HG02759 (cell line): ENCODE measurements at regions not wholly inside any gene's neighbourhood (a gene's known extent, or its start where the extent isn't known, plus 50 kb on each side); places are given as distances from the start of the nearest gene placed in this dataset.

ENCODE experiments used
- ATAC-seq: cut with Tn5 transposase; IDR thresholded peaks from one replicate; pipeline ENCODE4 v1.9.1; 2021; ENCODE audit warnings: mild to moderate bottlenecking, moderate library complexity; ENCODE audit not compliant: unreplicated experiment

GRCh38 chr4:180058691-180059215 is 2184.4 kb upstream of the TENM3 start:
- ATAC-seq, result peak; percentile 32

DNA sequence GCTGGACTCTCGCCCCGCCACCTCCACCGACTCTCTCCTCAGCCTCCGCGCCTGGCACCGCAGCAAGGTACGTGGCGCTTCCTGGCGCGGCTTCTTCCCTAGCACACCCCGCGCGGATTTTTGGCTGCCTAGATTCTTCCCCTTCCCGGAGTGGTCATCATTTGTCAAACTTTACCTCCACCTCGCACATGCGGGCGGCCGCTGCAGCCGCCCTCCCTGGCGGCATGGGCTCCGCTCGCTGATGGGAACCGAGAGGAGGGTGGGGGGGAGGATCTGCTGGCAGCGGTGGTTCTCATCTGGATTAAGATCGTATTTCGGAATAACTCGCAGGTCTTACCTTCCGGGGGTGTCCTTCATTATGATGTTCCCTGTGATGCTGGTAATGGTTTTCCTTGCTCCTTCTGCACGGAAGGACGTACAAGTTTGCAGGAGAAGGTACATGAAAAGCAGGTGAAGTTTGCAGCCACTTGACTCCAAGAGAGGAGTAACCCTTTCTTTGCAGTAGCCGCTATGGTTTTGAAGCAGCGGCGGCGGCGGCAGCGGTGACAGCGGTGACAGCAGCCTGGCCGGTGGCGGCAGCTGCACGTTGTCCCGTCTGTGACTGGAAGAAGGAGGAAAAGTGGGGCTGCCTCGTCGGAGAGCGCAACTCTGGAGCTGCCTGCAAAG is 2183.9 kb upstream of the TENM3 start:
- ATAC-seq, result peak; percentile 18

DNA sequence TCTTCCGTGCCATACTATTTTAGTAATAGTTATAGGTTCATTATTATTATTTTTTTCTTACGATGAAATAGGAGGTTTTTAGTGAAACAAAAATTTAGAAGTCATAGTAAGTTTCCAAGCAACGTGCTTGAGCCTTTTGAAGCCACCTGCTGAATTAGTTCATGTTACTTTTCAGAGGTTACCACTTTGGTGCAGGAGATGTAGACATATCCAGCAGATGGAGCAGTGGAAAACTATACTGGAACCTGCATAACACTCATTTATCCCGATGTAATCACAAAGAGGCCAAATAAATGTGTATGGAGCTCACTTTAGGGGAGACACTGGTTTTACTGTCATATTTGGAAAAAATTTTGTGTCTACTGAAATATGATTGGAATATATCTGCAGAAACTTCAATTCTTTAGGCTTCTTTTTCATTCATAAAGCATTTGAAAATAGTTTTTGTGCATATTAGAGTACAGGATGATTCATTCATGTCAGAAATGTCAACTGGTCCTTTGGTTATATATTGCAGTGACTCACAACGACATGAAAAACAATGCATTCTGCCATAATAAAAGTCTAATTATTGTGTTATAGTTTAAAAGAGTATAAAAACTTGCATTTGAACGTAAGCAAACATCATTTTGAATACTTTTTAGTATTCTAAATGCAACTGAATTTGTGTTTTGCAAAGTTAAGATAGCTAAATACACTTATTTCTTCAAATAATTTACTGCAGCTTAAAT is 2182.9 kb upstream of the TENM3 start:
- ATAC-seq, result no peak

- ATAC-seq, result no peak
Measured at GRCh38 chr4:180081072-180081471, 2162.1 kb upstream of the TENM3 start.

DNA sequence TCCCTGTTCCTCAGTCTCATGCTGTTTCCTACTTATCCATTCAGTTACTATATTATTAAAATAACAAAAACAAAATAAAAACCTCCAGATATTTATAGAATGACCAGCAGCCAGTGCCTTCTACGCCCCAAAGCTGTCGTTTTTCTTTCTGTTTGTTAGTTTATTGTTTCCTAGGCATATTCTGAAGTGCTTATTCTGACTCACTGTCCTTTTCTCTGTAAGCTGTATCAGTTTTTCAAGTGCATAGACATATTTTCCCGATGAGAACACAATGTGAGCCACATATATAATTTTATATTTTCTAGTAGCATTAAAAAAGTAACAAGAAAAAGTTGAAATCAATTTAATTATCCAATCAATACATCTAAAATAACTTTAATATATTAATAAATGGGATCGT is 2158.6 kb upstream of the TENM3 start:
- ATAC-seq, result no peak

DNA sequence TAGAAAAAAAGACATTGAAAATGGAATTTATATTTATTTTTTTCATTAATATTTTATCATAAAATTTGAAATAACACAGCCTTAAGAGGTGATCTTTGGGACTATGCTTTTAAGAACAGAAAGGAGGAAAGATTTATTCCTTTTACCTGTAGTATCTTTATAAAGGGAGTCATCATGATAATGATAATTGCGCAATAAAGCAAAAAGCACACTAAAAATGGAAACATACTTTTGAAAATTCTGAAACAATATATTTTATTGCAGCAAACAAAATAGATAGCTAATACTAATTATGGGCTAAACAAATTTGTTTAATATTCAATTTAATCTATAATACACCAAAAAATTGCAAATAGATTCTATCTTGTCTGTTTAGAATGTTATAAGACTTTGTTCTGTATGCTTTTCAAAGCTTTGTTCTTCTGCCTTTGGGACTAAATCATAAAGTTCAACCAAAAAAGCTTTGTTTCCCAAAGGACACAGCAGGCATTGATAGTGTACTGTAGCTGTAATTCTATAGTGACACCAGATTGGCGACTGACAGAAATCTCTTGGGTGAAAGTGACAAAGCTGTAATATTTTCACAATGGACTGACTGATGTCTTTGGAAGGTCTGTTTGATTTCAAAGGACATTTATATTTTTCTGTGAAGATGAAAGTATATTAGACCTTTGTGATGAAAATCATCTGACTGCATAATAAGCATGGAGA is 2156.6 kb upstream of the TENM3 start:
- ATAC-seq, result no peak

DNA sequence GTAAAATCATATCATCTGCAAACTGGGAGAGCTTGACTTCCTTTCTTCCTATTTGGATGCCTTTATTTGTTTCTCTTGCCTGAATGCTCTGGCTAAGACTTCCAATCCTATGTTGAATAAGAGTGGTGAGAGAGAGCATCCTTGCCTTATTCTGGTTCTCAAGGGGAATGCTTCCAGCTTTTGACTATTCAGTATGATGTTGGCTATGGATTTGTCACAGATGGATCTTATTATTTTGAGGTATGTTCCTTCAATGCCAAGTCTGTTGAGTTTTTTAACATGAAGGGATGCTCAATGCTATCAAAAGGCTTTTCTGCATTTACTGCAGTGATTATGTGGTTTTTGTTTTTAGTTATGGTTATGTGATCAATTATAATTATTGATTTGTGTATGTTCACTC is 2144.6 kb upstream of the TENM3 start:
- no peak for ATAC-seq

GRCh38 chr4:180099957-180100356 is 2143.2 kb upstream of the TENM3 start:
- no peak for ATAC-seq

DNA sequence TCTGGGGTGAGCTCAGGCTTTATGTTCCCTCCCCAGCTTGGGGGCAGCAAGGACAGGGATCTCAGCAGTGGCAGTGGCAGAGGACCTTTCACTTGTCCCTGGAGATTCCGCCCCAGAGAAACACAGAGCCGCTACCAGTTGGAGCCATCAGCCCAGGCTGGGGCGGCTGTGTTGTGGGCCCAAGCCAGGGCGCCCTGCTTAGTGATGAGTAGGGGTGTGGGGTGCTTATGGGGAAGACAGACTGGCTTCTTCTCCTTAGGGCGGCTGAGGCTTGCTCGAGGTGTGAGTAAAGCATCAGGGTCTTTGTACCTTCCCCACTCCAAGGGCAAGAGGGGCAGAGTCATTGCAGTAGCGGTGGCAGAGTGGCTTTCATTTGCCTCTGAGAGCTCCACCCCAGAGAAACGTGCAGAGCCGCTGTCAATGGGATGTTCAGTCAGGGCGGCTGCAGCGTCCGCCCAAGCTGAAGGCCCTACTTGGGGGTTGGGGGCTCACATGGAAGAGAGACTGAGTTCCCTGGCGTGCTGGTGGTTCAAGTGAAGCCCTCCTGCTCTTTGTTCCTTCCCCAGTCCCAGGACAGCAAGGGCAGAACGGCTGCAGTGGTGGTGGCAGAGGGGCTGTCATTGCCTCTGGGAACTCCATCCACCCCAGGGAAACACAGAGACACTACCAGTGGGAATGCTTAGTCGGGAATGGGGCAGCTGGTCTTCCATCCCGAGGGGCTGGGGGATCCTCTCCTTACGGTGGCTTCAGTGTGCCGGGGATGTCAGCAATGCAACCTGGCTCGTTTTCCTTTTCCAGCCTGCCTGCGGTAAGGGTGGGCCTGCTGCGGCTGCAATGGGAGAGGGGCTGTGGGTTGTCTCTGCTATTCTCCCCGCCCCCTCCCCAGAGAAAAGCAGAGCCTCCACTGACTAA is 2142.5 kb upstream of the TENM3 start:
- ATAC-seq, result no peak

DNA sequence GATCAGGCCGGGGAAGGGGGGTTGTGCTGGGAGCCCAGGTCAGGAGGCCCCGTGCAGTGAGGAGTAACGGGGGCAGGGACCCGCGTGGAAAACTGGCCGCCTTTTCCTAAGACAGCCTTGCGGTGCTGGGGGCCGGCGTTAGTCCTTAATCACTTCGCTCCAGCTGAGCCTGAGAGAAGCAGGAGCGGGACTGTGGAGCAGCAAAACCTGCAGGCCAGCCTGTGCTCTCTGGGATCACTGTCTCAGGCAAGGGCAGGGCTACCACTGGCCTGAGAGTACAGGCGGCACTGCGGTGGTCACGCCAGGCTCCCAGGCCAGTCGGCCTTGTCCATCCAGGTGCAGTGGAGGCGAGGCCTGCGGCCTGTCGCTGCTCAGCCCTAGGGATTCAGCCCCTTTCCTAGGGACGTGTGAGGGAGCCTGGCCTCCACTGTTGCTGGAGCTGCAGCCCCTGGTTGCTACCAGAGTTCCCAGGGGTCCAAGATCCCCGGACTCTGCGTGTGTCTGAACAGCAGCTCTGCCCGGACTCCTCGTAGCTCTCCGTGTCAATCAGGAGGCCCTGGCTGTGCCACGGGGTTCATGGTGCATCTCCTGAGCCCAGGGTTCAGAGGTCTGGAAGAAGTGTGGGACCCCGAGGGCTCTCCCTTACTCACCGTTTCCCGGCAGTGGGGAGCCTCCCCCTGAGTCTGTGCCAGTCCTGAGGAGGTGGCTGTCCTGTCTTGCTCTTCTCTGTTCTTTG is 2141.7 kb upstream of the TENM3 start:
- ATAC-seq, result no peak

- ATAC-seq, result no peak
Measured at GRCh38 chr4:180103794-180104193, 2139.4 kb upstream of the TENM3 start.

- no peak for ATAC-seq
Measured at GRCh38 chr4:180105362-180105761, 2137.8 kb upstream of the TENM3 start.

DNA sequence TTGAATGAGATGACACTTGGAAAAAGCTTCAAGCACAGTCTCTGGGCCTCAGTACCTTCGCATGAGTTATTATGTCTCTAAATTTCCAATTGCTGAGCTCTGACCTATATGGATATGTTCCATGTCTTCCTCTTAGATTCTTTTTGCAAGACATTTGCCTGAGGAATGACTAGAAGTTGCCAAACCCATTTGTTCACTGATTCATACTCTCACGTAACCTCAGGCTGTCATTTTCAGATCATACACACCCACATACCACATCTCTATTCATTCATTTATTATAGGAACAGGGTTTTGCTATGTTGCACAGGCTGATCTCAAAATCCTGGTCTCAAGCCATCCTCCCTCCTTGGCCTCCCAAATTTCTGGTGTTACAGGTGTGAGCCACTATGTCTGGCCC is 2137.1 kb upstream of the TENM3 start:
- no peak for ATAC-seq

DNA sequence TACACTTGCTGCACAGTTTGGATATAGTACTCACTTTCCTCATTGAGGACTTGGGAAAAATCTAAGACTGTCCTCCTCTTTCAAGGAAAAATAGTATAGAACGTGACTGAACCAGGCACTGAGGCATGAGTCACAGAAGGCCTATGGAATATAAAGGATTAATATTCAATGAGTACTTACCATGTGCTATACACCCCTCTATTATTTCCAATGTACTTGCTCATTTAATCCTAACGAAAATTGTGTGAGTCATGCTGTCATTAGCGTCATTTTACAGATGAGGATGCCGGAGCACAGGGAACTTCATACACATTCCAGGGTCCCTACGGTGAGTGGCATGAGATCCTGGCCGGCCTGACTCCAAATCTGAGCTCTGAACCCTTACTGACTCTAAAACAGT is 2136.2 kb upstream of the TENM3 start:
- no peak for ATAC-seq

DNA sequence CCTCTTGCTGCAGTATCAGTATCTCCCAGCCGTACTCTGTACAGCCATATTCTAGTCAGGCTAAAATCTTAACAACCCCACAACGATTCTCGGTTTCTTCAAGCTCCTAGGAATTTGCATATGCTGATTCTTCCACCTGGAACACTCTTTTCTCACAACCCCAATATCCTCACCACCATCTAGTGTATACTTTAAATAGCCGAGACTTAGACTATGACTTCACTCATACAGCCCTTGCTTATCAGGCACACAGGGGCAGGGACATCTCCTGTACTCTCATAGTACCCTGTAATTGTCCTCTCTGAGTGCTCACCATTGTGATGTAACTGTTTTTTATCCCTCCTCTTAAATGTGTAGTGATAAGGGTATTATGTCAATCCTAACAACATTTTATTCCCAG is 2126.4 kb upstream of the TENM3 start:
- no peak for ATAC-seq

DNA sequence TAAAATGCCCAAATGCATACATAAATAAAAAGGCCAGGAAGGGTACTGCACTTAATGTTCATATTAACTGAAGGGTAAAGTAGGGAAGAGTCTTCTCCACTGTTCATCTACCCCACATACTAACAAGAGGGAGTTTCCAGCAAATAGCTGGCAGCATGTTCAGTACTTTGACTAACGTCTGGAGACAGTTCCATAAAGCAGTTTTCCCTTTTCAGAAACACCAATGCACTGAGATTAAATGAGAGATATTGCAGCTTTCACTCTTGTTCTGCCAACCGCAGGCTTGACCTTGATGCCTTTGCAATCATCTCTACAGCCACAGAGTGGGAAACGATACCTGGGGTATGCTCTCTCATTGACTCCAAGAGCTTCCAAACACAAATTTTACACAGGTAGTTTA is 2123.1 kb upstream of the TENM3 start:
- no peak for ATAC-seq

DNA sequence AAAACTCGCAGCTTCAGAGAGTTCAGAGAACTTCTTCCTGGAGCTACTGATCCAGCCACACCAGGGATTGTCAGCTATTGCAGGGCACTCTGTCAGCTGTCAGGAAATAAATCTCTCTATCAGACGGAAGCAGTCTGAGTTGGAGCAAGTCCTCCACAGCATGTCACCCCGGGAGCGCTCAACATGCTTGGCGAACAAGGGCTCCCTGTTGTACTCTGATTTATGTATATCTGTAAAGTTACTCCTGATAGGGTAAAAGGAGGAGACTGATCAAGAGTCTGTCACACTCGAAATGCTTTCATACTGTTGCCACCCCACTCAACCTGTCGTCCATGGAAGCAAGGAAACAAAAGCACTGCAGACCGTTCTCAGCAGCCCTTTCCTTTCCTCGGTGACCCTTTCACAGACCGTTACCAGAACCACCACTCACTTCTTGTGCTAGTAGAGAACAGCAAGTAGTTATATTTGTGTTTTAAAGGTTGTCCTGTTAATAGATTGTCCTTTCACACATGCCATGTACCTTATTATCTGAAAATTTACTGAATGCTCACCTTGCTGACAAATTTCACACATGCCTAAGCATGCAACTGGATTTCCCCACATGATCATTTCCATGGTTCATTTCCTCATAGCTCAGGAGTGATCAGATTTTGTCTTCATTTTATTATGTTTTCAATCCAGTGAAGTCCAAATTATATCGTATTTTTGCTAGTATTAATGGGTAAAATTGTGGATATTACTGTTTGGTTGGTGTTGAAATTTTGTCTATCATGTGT is 2108.9 kb upstream of the TENM3 start:
- peak; percentile 50 for ATAC-seq

DNA sequence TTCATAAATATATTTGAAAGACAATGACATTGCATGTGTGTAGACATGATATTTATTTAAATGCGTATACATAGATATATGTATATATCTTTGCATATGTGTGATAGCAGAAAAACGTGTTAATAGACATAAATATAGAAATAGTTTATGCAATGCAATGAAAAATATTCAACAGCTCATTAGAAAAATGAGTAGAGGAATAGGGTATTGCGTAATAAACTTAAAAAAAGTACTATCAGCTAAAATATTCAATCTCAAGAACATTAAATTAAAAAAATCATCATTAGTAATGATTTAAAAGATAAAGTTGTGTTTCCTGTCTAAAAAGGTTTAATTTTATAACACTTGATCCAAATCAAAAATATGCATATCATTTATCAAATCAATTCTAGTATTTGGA is 2101.5 kb upstream of the TENM3 start:
- ATAC-seq, result no peak

- ATAC-seq, result no peak
Measured at GRCh38 chr4:180148737-180149136, 2094.5 kb upstream of the TENM3 start.
